ENCODE measurements at regions not wholly inside any gene's neighbourhood (a gene's known extent, or its start where the extent isn't known, plus 50 kb on each side); places are given as distances from the start of the nearest gene placed in this dataset.

- H3K4me3 ChIP-seq, result no peak overlapping the region
- no peaks in the 10 kb centered on the region for H3K36me3 ChIP-seq
- no peak overlapping the region for H3K27ac ChIP-seq
- no peaks in the 10 kb centered on the region for H3K4me1 ChIP-seq
- intact Hi-C loops (cut with DNase I), result no loop called here
- no peaks in the 10 kb centered on the region for H3K9me3 ChIP-seq
- WGBS (ENCODE audit: insufficient coverage, low coverage, low lambda C conversion rate, missing lambda C conversion rate), result 53% methylated on average over 3 of the region's 3 CpGs
- DNase-seq, result no peak
- ATAC-seq, result no peak
- no peak for TF ChIP-seq CTCF (IDR thresholded peaks at IDR 0.05)
- no peak for TF ChIP-seq POLR2A (IDR thresholded peaks at IDR 0.05)
- H3K27me3 ChIP-seq, result no peaks in the 10 kb centered on the region
These were observed 176.1 kb upstream of the ZPLD1 start for GRCh38 chr3:102258666-102259227.

DNA sequence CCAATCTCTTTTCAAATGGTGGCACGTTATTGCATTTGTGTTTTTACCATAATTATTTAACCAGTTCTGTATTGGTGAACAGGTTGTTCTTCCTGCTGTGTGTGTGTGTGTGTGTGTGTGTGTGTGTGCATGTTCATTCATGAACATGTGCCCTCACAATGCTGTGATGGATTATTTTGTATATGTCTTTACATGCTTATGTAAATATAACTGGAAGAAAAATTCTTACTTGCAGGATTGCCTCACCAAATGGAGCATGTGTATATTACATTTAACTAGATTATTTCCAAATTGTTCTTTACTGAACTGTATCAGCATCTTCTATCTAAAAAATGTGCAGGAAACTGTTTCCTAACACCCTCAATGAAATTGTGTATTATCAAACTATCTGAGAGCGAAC, 175.2 kb upstream of the ZPLD1 start:
- no peaks in the 10 kb centered on the region for H3K27me3 ChIP-seq
- no peaks in the 10 kb centered on the region for H3K9me3 ChIP-seq
- no peaks in the 10 kb centered on the region for H3K36me3 ChIP-seq
- no peak for ATAC-seq
- 42% methylated on average over 2 of the region's 2 CpGs for WGBS (ENCODE audit: insufficient coverage, low coverage, low lambda C conversion rate, missing lambda C conversion rate)
- TF ChIP-seq CTCF (IDR thresholded peaks at IDR 0.05), result no peak
- TF ChIP-seq POLR2A (IDR thresholded peaks at IDR 0.05), result no peak
- H3K27ac ChIP-seq, result no peak overlapping the region
- no peak overlapping the region for H3K4me3 ChIP-seq
- H3K4me1 ChIP-seq, result no peaks in the 10 kb centered on the region
- DNase-seq, result no peak
- intact Hi-C loops (cut with DNase I), result no loop called here

DNA sequence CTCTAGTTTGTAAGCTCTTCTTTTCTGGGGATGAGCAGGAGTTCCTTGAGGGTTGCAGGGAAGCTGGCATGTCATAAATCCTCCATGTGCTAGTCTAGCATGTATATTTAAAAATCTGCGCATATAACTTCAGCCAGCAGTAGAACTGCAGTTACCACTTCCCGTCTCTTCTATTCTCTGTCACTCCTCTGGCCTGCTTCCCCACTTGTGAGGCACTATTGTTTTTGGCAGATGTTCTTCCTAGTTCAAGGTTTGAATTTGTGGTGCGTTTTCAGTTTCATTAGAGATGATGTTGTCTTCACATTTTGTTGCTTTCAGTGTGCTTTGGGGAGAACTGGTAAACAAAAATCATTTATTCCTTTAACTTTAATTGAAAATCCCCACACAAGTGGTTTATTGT, 169.1 kb upstream of the ZPLD1 start:
- H3K27me3 ChIP-seq, result no peaks in the 10 kb centered on the region
- no peak overlapping the region for H3K27ac ChIP-seq
- no peaks in the 10 kb centered on the region for H3K4me1 ChIP-seq
- no peak for TF ChIP-seq CTCF (IDR thresholded peaks at IDR 0.05)
- TF ChIP-seq POLR2A (IDR thresholded peaks at IDR 0.05), result no peak
- DNase-seq, result no peak
- ATAC-seq, result no peak
- 82% methylated on average over 3 of the region's 3 CpGs for WGBS (ENCODE audit: insufficient coverage, low coverage, low lambda C conversion rate, missing lambda C conversion rate)
- H3K4me3 ChIP-seq, result no peak overlapping the region
- H3K9me3 ChIP-seq, result no peaks in the 10 kb centered on the region
- no peaks in the 10 kb centered on the region for H3K36me3 ChIP-seq
- intact Hi-C loops (cut with DNase I), result no loop called here

GRCh38 chr3:102269406-102269805, 165.4 kb upstream of the ZPLD1 start:
- Histone ChIP-seq H3K36me3 (no peaks in the 10 kb centered on the region), H3K27me3 (no peaks in the 10 kb centered on the region), H3K27ac (no peak overlapping the region), H3K4me1 (no peaks in the 10 kb centered on the region), H3K9me3 (no peaks in the 10 kb centered on the region), H3K4me3 (no peak overlapping the region)
- ATAC-seq (no peak), DNase-seq (no peak)
- TF ChIP-seq CTCF (IDR thresholded peaks at IDR 0.05) (no peak), POLR2A (IDR thresholded peaks at IDR 0.05) (no peak)
- intact Hi-C loops (cut with DNase I), result no loop called here

- Histone ChIP-seq H3K4me1 (no peaks in the 10 kb centered on the region), H3K9me3 (no peaks in the 10 kb centered on the region), H3K36me3 (no peaks in the 10 kb centered on the region), H3K27ac (no peak overlapping the region), H3K4me3 (no peak overlapping the region), H3K27me3 (no peaks in the 10 kb centered on the region)
- intact Hi-C loops (cut with DNase I), result no loop called here
- DNase-seq, result no peak
- TF ChIP-seq CTCF (IDR thresholded peaks at IDR 0.05), result no peak
- TF ChIP-seq POLR2A (IDR thresholded peaks at IDR 0.05), result no peak
- no peak for ATAC-seq
These were observed 144.6 kb upstream of the ZPLD1 start for GRCh38 chr3:102290241-102290640.

All from right lobe of liver (tissue), 6 donors.